Right lobe of liver (tissue), 4 donors: ENCODE measurements at regions not wholly inside any gene's neighbourhood (a gene's known extent, or its start where the extent isn't known, plus 50 kb on each side); places are given as distances from the start of the nearest gene placed in this dataset.

Experiments
- POLR2A ChIP-seq: fragments of 450-650 bp; IDR thresholded peaks from one replicate; pipeline ENCODE4 v1.6.1; 2017; ENCODE audit warnings: antibody characterized with exemption, mild to moderate bottlenecking
- TF ChIP-seq, protein P1 (sequence below), 4 donors: fragments of 200-600 bp in 3 of 4; fragments of 450-650 bp in 1 of 4; IDR thresholded peaks; one replicate each; pipeline versions ENCODE4 v1.5.1 to v1.8.0; 2016 to 2022; ENCODE audit warnings: antibody characterized with exemption in 4 of 4, mild to moderate bottlenecking in 2 of 4
- donor health status: DM: no; HTN: no; CAD: no.
- donor health status: DM: no; HTN: no; CAD: no.
- donor health status: DM: no; HTN: yes; CAD: no.

DNA sequence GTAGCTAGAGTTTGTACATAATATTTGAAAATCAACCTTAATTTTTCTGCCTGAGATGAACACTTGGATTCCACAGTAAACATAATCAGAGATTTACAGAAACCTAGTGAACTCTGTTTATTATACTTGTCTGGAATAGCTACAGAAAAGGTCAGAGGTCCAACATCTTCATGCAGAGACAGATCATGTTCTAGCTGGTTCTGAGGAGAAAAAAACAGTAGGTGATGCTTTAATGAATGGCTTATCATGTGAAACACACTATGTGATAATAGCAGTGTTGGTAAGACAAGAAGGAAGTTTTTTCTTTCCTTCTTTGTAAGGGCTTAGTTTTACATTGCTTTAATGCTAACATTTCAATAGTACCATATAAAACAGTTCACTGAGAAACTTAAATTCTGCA is 846.4 kb upstream of the ZEB2 start:
- no peak for TF ChIP-seq POLR2A
- TF ChIP-seq, protein P1, sequence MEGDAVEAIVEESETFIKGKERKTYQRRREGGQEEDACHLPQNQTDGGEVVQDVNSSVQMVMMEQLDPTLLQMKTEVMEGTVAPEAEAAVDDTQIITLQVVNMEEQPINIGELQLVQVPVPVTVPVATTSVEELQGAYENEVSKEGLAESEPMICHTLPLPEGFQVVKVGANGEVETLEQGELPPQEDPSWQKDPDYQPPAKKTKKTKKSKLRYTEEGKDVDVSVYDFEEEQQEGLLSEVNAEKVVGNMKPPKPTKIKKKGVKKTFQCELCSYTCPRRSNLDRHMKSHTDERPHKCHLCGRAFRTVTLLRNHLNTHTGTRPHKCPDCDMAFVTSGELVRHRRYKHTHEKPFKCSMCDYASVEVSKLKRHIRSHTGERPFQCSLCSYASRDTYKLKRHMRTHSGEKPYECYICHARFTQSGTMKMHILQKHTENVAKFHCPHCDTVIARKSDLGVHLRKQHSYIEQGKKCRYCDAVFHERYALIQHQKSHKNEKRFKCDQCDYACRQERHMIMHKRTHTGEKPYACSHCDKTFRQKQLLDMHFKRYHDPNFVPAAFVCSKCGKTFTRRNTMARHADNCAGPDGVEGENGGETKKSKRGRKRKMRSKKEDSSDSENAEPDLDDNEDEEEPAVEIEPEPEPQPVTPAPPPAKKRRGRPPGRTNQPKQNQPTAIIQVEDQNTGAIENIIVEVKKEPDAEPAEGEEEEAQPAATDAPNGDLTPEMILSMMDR (IDR thresholded peaks at IDR 0.05), result no peak
